Stimulated activated memory B cell treated with anti-CD40 and anti-IgM and Interleukin-4, amounts not matched to agents 10 μg/mL and 1 μg/mL and 100 μg/mL, for 72 hours (primary cell): ENCODE measurements at regions not wholly inside any gene's neighbourhood (a gene's known extent, or its start where the extent isn't known, plus 50 kb on each side); places are given as distances from the start of the nearest gene placed in this dataset.
"Not testable (repeated sequence)": the region's sequence is repeated elsewhere in the genome, so short reads cannot be mapped to it uniquely, and the experiment has no call there.

Experiments
- ATAC-seq: fragments of 150-1000 bp; cut with Tn5 transposase; 2 replicates; pipeline ENCODE4 v1.10.0; 2021
- H3K27ac Mint-ChIP-seq: one replicate; pipeline ENCODE4 v1.8.0; 2022; ENCODE audit warnings: mild to moderate bottlenecking, mixed read lengths
- H3K27me3 Mint-ChIP-seq: one replicate; pipeline ENCODE4 v1.8.0; 2022; ENCODE audit warnings: mixed read lengths
- H3K36me3 Mint-ChIP-seq: one replicate; pipeline ENCODE4 v1.8.0; 2022; ENCODE audit warnings: mixed read lengths
- H3K4me1 Mint-ChIP-seq: one replicate; pipeline ENCODE4 v1.8.0; 2022; ENCODE audit warnings: mixed read lengths
- H3K4me3 Mint-ChIP-seq: one replicate; pipeline ENCODE4 v1.8.0; 2022; ENCODE audit warnings: mild to moderate bottlenecking, moderate library complexity, mixed read lengths
- H3K9me3 Mint-ChIP-seq: one replicate; pipeline ENCODE4 v1.8.0; 2022; ENCODE audit warnings: mixed read lengths

DNA sequence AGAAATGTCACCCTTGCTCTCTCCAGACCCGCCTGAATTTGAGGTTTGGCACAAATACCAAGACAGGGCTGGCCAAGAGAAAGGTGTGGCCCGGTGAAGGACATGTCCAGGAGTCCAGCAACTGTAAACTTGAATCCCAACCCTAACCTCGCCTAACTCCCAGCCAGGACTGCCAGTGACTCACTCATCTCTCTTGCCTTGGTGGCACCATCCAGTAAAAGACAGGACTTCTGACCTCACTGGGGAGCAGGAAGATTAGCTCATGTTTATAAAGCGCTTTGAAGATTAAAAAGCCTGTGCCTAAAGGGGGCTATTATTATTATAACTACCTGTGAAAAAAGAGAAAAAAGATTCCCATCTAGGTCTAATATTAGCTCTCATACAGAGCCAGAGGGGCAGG, 335.3 kb downstream of the SOX9 start:
- H3K4me3 Mint-ChIP-seq: no peak overlapping the region
- H3K36me3 Mint-ChIP-seq: no peaks in the 10 kb centered on the region
- H3K27ac Mint-ChIP-seq: no peak overlapping the region
- ATAC-seq: no peak
- H3K9me3 Mint-ChIP-seq: peaks cover 7% of the 10 kb centered on the region
- H3K27me3 Mint-ChIP-seq: peaks cover under 1% of the 10 kb centered on the region
- no peaks in the 10 kb centered on the region for H3K4me1 Mint-ChIP-seq

DNA sequence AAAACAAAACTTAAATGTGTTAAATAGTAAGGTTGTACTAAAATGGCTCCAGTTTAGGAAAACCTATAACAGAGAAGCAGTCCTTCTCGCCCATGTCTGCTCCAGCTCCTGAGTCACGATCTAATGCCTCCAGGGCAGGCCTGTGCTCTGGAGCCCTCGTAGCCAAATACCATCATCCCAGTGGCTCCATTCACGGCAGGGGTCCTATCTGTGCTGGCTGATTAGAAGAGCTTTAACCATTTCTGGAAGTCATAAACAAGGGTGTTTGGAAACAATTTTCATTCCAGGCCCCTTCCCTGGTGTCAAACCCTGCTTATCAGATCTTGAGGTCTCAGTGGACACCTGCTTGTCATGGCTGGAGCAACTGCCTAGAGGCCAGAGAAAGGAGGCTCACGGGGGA, 336.9 kb downstream of the SOX9 start:
- H3K4me3 Mint-ChIP-seq: no peak overlapping the region

DNA sequence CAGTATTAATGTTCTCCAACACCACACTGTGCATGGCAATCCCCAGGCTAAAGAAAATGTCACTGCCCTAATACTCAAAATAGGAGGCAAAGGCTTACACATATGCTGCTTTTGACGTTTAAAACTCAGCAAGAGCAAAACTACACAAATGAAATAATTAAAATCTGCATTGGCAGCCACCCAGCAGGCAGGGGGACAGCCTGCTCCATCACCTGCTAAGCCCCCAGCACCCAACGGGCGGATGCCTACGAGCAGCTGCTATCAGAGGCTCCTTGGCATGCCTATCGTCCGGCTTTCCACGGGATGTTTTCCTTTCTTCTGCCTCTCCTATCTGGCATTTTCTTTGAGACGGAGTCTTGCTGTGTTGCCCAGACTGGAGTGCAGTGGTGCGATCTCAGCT, 337.5 kb downstream of the SOX9 start:
- no peaks in the 10 kb centered on the region for H3K36me3 Mint-ChIP-seq
- H3K4me3 Mint-ChIP-seq: no peak overlapping the region
- no peak for ATAC-seq
- no peak overlapping the region for H3K27ac Mint-ChIP-seq
- no peaks in the 10 kb centered on the region for H3K27me3 Mint-ChIP-seq
- H3K9me3 Mint-ChIP-seq: peaks cover 2% of the 10 kb centered on the region
- H3K4me1 Mint-ChIP-seq: no peaks in the 10 kb centered on the region

More for the DNA sequence above, 336.9 kb downstream of the SOX9 start:
- no peak for ATAC-seq
- Mint-ChIP-seq H3K36me3 (no peaks in the 10 kb centered on the region), H3K27ac (no peak overlapping the region), H3K27me3 (no peaks in the 10 kb centered on the region), H3K4me1 (no peaks in the 10 kb centered on the region), H3K9me3 (peaks cover 2% of the 10 kb centered on the region)

DNA sequence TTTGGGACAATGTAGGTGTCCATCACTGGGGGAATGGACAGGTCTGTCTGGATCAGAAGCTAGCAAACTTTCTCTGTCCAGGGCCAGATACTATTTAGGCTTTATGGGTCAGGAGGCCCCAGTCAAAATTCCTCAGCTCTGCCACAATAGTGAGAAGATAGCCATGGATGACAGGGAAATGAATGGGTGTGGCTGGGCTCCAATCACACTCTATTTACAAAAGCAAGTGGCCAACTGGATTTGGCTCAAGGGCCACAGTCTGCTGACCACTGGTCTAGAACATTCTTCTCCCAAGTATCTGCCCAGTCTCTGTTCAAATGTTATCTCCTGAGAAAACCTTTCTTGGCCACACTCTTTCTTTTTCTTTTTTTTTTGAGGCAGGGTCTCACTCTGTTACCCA, 339.9 kb downstream of the SOX9 start:
- H3K9me3 Mint-ChIP-seq: no peaks in the 10 kb centered on the region
- no peak for ATAC-seq
- peaks cover 5% of the 10 kb centered on the region for H3K27me3 Mint-ChIP-seq
- H3K4me1 Mint-ChIP-seq: peaks cover 4% of the 10 kb centered on the region
- no peak overlapping the region for H3K4me3 Mint-ChIP-seq
- H3K36me3 Mint-ChIP-seq: no peaks in the 10 kb centered on the region
- H3K27ac Mint-ChIP-seq: no peak overlapping the region

DNA sequence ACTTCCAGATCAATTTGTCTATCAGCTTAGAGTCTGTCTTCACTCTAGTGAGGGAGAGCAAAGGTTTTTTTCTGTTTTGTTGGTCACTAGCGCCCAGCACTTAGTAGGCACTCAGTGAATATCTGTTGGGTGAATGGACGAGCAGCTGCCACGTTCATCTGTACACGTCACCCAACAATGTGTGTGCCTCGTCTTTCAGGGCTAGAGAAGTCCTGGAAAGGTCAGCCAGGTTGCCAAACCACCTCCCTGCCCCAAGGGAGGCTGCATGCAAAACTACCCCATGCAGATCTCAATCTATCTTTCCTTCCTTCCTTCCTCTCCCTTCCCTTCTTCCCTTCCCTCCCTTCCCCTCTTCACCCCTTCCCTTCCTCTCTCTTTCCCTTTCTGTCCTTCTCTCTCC, 340.9 kb downstream of the SOX9 start:
- ATAC-seq: no peak
- H3K4me1 Mint-ChIP-seq: peaks cover 6% of the 10 kb centered on the region
- H3K27ac Mint-ChIP-seq: no peak overlapping the region
- peaks cover 8% of the 10 kb centered on the region for H3K27me3 Mint-ChIP-seq
- no peak overlapping the region for H3K4me3 Mint-ChIP-seq
- H3K36me3 Mint-ChIP-seq: no peaks in the 10 kb centered on the region
- H3K9me3 Mint-ChIP-seq: no peaks in the 10 kb centered on the region

DNA sequence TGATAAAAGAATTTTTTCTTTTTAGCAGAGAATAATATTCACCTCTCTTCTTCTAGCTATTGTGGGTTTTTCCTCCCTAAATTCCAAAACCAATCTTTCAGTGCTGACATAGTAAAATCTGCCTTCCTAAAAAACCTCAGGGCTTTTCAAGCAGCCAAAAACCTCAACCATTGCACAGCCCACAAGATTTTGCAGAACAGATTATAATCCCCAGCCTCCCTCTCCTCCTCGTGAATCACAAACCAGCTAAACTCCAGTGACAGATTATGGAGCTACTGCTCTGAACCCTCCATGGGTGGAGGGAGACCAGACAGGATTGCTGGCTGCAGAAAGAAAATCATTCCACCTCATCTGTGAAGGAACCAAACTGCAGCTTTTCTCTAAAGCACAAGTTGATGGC, 341.6 kb downstream of the SOX9 start:
- Mint-ChIP-seq H3K36me3 (no peaks in the 10 kb centered on the region), H3K9me3 (no peaks in the 10 kb centered on the region), H3K27me3 (peaks cover 8% of the 10 kb centered on the region), H3K27ac (no peak overlapping the region), H3K4me1 (peaks cover 6% of the 10 kb centered on the region), H3K4me3 (no peak overlapping the region)
- ATAC-seq: no peak

DNA sequence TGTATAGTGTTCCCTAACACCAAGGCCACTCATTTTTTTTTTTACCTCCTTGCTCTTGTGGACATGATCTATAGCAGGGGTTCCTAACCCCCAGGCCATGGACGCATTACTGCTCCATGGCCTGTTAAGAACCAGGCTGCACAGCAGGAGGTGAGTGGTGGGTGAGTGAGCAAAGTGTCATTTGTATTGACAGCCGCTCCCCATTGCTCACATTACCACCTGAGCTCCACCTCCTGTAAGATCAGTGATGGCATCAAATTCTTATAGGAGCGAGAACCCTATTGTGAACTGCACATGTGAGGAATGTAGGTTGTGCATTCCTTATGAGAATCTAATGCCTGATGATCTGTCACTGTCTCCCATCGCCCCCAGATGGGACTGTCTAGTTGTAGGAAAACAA, 342.0 kb downstream of the SOX9 start:
- Mint-ChIP-seq H3K4me1 (peaks cover 6% of the 10 kb centered on the region), H3K9me3 (no peaks in the 10 kb centered on the region), H3K27ac (no peak overlapping the region), H3K36me3 (no peaks in the 10 kb centered on the region), H3K4me3 (no peak overlapping the region), H3K27me3 (peaks cover 8% of the 10 kb centered on the region)
- no peak for ATAC-seq

DNA sequence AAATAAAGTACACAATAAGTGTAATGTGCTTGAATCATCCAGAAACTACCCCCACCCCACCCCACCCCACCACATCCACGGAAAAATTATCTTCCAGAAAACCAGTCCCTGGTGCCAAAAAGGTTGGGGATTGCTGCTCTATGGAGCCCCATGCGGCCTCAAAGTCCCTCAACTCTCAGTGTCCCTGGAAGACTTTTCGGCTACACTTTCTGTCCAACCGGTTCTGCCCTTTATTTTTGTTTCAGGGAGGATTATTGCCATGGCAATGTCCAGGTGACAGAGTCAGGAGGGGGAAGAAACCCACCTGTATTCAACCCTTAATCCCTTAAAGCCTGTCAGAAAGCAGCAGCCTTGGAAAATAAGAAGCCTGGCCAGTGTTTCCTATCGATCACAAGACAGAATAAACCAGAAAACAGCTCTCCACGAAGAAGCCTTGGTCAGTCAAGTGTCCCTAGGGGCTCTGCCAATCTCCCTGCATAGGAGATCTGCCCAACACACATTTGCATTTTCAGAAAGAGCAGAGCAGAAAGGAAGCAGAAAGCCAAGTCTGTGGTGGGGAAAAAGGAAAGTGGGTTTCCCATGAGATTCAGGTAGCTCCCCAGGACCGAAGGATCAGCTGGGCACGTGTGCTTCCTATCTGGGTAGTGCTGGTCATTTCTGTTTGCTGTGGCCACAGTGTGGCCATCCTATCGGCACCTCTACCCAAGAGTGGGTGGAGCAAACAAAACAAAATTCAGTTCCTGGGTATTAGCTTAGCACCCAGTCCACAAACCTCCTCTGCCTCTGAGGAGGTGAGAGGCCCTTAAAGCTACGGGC, 342.7 kb downstream of the SOX9 start:
- H3K4me1 Mint-ChIP-seq: peaks cover 6% of the 10 kb centered on the region
- no peak overlapping the region for H3K27ac Mint-ChIP-seq
- H3K9me3 Mint-ChIP-seq: no peaks in the 10 kb centered on the region
- no peak for ATAC-seq
- peaks cover 8% of the 10 kb centered on the region for H3K27me3 Mint-ChIP-seq
- H3K36me3 Mint-ChIP-seq: no peaks in the 10 kb centered on the region
- H3K4me3 Mint-ChIP-seq: no peak overlapping the region

DNA sequence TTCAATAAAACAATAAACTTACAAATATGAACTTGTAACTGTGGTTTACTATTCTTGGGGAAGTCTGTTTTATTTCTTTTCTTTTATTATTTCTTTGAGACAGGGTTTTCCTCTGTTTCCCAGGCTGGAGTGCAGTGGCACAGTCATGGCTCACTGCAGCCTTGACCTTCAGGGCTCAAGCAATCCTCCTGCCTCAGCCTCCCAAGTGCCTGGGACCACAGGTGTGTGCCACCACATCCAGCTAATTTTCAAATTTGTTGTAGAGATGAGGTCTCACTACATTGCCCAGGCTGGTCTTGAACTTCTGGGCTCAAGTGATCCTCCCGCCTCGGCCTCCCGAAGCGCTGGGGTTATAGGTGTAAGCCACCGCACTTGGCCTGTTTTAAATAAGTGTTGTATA, 343.4 kb downstream of the SOX9 start:
- H3K36me3 Mint-ChIP-seq, H3K27me3 Mint-ChIP-seq, H3K9me3 Mint-ChIP-seq, H3K27ac Mint-ChIP-seq, H3K4me1 Mint-ChIP-seq, ATAC-seq, H3K4me3 Mint-ChIP-seq: not testable (repeated sequence)

DNA sequence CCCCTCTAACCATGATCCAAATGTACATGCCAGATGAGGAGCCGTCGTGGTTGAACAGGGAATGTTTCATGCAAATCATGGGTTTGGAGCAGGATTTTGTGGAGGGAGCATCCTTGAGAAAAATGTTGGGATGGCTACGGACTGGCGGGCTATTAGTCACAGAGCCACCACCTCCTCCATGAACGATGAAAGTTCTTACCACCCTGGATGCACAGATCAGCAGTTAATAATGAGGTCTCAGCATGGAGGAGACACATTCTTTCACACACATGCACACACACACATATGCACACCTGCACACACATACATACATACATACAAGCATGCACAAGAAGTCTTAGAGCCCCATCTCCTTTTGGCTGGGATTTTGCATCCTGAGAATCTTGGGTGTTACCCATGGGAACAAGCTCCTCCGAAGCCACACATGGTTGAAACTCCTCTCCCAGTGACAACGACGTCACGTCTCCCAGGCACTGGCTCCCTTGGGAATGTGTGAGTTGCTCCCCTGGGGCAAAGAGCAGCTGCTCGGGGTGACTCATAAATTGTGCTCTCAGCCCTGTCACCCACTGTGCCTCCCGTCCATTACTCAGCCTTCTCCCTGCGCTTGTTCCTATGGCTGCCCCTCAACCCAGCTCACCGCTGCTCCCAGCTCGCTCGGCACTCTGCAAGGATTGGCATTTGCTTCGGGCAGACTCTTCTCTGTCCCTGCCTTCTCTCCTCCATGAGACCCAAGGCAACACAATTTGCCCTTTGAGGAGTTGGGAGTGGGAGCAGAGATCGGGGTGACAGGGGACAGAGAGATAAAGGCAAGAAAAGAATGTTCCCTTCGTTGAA, 344.6 kb downstream of the SOX9 start:
- peaks cover 6% of the 10 kb centered on the region for H3K4me1 Mint-ChIP-seq
- no peak overlapping the region for H3K4me3 Mint-ChIP-seq
- peaks cover 8% of the 10 kb centered on the region for H3K27me3 Mint-ChIP-seq
- no peak overlapping the region for H3K27ac Mint-ChIP-seq
- no peaks in the 10 kb centered on the region for H3K36me3 Mint-ChIP-seq
- peak; percentile 52 for ATAC-seq
- H3K9me3 Mint-ChIP-seq: no peaks in the 10 kb centered on the region

DNA sequence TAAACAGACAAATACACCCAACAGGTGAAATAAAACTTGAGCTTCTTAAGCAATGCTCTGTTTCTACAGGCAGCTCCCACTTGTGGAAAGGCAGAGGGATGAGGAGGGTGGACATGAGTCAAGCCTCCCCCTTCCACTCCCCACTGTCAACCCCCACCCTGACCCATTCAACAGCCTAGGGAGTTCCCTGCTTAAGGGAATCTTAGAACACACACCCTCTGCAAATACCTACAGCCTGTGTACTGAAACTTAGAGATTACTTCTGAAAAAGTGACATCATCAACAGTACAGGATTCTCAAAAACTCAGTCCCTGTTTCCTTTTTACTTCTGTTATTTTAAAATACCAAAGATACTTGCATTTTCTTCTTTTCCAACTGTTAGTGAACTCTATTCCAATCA, 345.4 kb downstream of the SOX9 start:
- Mint-ChIP-seq H3K36me3 (no peaks in the 10 kb centered on the region), H3K4me3 (no peak overlapping the region), H3K4me1 (peaks cover 6% of the 10 kb centered on the region), H3K27me3 (peaks cover 8% of the 10 kb centered on the region), H3K9me3 (no peaks in the 10 kb centered on the region), H3K27ac (no peak overlapping the region)
- peak; percentile 34 for ATAC-seq

DNA sequence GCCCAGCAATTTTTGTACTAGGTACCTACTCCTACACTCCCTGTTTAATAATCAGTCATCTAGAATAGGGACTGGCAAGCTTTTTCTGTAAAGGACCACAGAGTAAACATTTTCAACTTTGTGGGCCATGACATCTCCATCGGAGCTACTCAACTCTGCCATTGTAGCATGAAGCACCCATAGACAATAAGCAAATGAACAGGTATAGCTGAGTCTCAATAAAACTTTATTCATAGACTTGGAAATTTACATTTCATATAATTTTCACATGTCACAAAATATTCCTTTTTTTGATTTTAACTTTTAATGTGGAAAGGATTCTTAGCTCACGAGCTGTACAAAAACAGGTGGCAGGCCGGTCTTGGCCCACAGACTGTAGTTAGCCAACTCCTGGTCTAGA, 345.8 kb downstream of the SOX9 start:
- no peaks in the 10 kb centered on the region for H3K9me3 Mint-ChIP-seq
- H3K27ac Mint-ChIP-seq: no peak overlapping the region
- H3K4me3 Mint-ChIP-seq: no peak overlapping the region
- peaks cover 6% of the 10 kb centered on the region for H3K4me1 Mint-ChIP-seq
- no peak for ATAC-seq
- no peaks in the 10 kb centered on the region for H3K36me3 Mint-ChIP-seq
- H3K27me3 Mint-ChIP-seq: peaks cover 8% of the 10 kb centered on the region

DNA sequence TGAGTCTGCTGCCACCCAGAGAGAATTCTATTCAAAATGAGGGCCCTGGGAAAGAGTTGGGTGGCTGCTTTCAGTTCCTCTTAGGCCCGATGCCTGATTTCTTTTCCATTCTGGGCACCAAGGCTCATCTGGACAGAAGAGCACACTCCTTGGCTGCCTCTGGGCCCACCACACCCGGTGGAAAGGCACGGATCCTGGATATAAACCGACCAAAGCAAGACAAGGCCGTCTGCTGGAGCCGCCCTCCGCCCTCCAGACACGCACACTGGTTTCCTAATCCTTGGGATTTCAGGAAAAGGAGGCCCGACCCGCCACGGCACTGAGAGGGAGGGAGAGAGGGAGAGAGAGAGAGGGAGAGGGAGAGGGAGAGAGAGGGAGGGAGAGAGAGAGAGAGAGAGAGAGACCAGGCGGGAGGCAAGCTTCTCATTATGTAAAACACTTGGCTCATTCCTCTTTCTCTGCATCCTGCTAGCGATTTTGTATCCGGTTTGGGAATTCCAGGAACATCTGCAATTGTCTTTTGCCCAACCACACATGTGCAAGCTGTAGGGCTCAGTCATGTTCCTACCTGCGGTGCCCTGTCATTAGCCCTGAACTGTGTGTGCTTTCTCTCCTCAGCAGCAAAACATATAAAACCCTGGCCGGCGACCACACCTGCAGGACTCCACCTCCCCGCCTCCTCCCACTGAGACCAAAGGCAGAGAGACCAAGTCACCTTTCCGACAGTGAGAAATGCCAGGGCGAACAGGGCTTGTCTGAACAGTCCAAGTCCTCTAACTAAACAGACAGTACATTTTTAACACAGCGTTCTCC, 347.2 kb downstream of the SOX9 start:
- no peaks in the 10 kb centered on the region for H3K9me3 Mint-ChIP-seq
- no peak overlapping the region for H3K27ac Mint-ChIP-seq
- no peaks in the 10 kb centered on the region for H3K36me3 Mint-ChIP-seq
- ATAC-seq: no peak
- no peak overlapping the region for H3K4me3 Mint-ChIP-seq
- peaks cover 8% of the 10 kb centered on the region for H3K27me3 Mint-ChIP-seq
- peaks cover 6% of the 10 kb centered on the region for H3K4me1 Mint-ChIP-seq

DNA sequence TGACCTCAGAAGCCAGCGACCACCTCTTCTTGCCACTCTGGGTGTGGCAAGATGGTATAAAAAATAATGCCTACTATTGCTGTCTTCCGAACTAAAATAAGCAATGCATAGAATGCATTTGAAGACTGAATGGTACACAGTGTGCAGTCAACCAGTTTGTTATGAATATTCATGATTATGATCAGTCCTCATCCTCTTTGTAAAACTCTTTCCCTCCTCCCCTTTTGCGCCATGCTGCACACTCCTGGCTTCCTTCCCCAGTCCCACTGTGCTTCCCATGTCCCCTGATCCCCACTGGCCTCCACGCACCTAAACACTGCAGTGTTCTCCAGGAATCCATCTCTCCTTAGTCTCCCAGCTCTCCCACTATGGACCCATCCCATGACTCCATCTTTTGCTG, 348.0 kb downstream of the SOX9 start:
- no peak overlapping the region for H3K4me3 Mint-ChIP-seq
- H3K4me1 Mint-ChIP-seq: peaks cover 6% of the 10 kb centered on the region
- H3K27me3 Mint-ChIP-seq: peaks cover 8% of the 10 kb centered on the region
- no peak for ATAC-seq
- no peak overlapping the region for H3K27ac Mint-ChIP-seq
- H3K9me3 Mint-ChIP-seq: no peaks in the 10 kb centered on the region
- H3K36me3 Mint-ChIP-seq: no peaks in the 10 kb centered on the region

DNA sequence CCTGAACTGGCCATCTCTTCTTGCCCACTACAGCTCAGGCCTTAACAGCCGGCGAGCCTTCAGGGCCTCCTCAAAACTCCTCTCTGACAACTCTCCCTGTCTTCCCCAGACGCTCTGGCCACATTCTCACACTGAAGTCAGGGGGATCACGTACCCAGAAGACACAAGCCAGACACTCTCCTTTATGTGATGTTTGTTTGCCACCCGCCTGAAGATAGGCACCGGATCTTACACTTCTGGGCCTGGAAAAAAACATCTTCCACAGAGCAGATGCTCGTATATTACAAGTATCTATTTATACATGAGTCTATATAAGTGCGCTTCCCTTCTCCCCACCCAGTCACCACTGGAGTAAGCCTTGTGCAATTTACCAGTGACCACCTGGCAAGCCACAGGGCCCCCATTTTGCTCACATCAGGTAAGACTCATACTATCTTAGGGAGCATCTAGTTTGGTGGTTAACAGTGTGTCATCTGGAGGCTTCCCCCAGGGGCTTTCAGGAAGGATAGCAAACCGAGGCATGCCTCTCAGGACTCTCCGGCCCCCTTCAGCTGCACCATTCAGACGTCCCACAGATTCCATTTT, 349.4 kb downstream of the SOX9 start:
- no peak overlapping the region for H3K4me3 Mint-ChIP-seq
- no peaks in the 10 kb centered on the region for H3K9me3 Mint-ChIP-seq
- peaks cover 12% of the 10 kb centered on the region for H3K27me3 Mint-ChIP-seq
- no peaks in the 10 kb centered on the region for H3K36me3 Mint-ChIP-seq
- no peak for ATAC-seq
- peaks cover 6% of the 10 kb centered on the region for H3K4me1 Mint-ChIP-seq
- no peak overlapping the region for H3K27ac Mint-ChIP-seq
